ENCODE measurements at regions not wholly inside any gene's neighbourhood (a gene's known extent, or its start where the extent isn't known, plus 50 kb on each side); places are given as distances from the start of the nearest gene placed in this dataset.
A peak's percentile ranks its signal among the peaks of the same experiment; 100 is the strongest.
"Not testable (repeated sequence)": the region's sequence is repeated elsewhere in the genome, so short reads cannot be mapped to it uniquely, and the experiment has no call there.

DNA sequence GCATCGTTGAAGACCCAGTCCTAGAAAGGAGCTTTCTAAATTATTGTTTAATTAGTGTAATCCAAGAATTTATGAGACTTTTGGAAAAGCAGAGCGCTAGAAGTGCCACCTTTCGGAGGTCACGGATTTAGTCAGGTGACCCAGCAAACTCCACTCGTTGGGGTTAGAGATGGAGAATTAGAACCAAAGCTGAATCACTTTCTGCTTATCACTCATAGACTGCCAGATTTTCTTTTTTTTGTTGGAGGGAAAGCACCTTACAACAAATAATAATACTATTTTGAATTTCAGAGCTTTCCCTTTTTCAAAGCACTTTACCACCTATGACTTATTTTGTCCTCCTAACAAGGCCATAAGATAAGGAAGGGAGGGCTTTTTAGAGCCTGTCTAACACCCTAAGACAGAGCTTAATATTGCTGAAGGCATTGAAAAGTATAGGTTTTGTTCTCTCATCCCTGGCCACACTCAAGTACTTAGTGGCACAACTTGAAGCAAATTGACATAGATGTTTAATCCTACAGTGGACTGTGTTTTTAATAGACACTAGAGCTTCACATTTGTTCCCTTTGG is 223.2 kb upstream of the PLGLB2 start:
- H3K4me3 ChIP-seq (ENCODE audit: low read depth, low read length); DNase-seq (ENCODE audit: low read depth): not testable (repeated sequence)

DNA sequence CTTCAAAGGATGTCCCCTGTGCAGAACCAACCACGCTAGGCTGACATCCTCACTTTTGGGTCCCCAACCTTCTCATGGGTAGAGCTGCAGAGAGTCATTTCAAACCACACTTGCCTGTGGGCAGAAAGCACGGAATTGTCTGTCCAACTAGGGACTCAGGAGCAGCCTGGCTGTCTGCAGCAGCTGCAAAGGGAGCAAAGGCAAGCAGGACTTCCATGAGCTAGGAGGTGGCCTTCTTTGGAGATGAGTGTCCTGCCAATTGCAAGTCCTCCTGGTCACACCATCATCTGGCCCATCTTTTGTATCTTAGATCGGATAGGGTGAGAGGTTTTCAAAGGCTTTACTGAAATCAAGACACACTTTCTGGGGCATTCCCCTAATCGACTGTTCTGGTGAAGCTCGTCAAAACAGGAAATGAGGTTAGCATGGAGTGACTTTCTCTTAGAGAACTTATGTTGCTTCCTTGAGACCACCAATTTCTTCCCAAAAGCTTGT is 222.3 kb upstream of the PLGLB2 start:
- not testable (repeated sequence) for H3K4me3 ChIP-seq (ENCODE audit: low read depth, low read length)

DNA sequence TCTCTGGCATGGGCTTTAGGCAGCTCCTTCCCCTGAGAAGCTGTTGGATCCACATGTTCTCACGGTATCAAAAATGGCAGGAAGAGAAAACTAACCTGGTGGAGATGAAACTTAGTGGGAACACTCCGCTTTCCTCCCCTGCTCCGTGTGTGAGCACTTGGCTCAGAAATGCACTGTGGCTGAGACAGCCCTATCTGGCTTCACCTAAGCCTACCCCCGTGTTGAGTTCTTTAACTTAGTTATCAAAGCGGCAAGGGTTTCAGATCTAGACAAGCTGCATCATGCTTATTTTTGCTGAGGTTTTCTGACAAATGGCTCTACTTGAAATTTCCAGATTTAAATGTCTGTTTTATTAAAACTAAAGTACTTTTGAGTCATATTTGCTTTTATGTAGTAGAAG is 221.6 kb upstream of the PLGLB2 start:
- H3K4me3 ChIP-seq (ENCODE audit: low read depth, low read length); DNase-seq (ENCODE audit: low read depth): not testable (repeated sequence)

More for the DNA sequence above, 222.3 kb upstream of the PLGLB2 start:
- not testable (repeated sequence) for DNase-seq (ENCODE audit: low read depth)

DNA sequence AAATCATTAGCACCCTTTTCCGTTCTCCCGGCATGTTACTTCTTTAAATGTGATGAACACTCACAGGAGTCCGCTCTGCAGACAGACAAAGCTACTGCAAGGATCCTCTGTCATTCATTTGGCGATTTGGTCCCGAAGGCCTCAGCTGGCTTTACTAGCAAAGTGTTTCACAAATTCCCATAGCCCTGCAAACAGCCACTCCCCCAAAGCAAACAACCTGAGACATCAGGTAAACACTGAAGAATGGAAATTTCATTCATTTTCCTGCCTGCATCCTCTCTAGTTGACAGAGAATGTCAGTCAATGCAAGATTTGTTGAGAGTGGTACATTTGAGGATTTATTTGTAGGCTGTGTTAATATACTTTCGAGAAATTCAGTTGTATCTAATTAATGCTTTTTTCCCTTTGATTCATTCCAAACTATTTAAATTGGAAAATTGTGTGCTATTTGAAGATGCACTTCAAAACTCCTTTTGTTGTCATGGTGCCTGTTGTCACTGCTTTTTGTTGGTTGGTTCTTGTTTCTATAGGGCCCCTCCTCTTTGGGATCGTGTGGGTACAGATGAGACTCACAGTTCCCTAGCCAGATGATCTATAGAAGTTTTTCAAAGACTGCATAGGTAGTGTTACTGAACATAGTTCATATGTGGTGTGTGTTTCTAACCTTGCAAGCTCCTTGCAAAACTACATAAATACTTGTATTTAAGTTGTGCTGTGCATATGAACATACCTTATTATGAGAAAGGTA is 215.7 kb upstream of the PLGLB2 start:
- not testable (repeated sequence) for DNase-seq (ENCODE audit: low read depth); H3K4me3 ChIP-seq (ENCODE audit: low read depth, low read length)

DNA sequence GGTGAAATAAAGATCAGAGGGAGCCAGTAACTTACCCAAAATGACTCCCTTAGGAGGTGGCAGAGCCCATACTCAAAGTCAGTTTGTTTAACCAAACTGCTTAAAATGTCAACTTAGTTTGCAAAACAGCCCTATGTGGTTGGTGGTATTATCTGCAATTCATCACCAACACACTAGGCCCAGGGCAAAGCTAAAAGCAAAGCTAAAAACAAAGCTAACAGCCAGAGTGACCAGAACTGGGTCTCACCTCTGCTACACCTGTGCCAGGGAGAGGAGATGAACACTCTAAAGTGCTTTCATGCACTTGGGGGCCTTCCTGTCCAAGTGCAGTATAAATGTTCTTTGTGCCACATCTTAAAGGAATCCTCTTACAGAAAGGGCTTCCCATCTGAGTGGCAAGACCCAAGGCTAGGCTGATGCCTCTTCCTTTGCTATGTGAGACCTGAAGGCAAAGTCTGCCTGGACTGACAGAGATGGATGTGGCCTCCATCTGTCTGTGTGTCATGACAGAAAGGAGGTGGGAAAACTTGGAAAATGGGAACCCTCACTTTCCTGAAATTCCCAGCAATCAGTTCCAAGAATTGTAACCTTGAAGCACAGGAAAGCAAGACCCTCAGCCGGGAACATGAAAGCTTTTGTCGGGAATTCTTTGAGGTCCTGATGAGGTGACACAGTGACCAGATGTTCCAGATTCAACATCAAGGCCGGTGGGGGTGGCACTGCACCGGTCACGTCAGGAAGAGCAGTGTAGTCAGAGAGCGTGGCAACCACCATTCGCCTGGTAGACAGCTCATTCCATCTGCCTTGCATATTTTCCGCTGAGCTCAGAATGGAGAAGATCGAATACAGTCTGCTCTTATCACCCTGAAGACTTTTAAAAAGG is 214.3 kb upstream of the PLGLB2 start:
- not testable (repeated sequence) for H3K4me3 ChIP-seq (ENCODE audit: low read depth, low read length)
- peak; percentile 41 for DNase-seq (ENCODE audit: low read depth)

DNA sequence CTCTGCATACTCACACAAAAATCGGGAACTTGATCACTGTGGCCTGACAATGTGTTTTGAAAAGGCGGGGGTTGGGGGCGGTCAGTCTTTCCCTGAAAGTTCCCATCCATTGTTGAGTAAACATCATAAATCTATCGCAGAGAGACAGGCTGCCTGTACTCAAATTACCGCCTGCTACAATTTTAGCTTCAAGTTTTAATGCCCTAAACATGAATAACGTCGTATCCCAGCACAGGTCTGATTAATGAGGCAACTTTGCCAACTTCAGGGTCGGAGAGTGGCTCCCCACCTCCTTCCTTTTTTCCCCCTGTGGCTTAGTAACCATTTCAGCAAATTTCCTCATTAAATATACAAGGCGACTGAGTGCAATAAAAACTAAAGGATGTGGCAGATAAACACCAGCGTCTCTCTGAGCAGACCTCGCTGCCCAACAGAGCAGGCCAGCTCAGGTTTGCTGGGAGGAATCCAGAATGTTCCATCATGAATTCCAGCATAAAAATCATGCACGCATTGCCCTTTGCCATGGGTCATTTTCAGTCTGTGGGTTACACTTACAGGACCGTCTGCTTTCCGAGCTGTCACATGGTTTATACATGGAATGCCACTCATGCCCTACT is 213.5 kb upstream of the PLGLB2 start:
- H3K4me3 ChIP-seq (ENCODE audit: low read depth, low read length); DNase-seq (ENCODE audit: low read depth): not testable (repeated sequence)

DNA sequence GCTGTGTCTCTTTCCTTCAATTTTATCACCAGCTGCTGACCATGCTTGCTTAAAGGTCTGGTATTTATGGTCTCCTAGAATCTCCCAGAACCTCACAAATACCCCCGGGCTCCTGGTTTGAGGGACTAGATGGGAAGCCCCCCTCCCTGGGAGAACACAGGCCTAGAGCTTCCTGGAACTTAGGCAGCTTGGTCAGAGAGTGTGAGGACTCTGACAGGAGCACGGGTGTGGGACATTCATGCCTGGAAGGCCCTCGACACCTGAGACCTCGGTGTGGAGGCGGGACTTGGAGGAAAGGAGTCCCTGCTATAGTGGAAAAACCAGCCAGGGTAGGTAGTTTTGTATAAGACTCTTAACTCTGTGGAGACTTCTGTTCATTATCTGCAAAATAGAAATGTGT is 211.5 kb upstream of the PLGLB2 start:
- not testable (repeated sequence) for DNase-seq (ENCODE audit: low read depth); H3K4me3 ChIP-seq (ENCODE audit: low read depth, low read length)

DNA sequence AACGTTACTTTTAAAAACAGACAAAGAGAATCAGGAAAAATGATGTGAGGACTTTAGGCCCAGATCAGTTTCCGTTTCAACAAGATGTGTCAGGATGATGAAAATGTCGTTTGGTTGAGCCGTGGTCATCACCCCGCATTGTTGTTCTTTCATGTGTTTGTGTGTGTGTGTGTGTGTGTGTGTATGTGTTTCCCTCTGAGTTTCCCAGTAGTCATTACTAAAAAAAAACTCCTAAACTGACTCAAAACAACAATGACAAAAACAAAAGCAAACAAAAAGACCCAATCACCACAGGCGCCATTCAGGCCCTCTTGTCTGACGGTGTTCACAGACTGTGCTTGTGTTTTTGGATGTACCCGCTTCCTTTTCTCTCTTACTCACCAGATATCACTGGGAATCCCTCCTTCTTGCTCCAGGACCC is 210.6 kb upstream of the PLGLB2 start:
- not testable (repeated sequence) for DNase-seq (ENCODE audit: low read depth)

DNA sequence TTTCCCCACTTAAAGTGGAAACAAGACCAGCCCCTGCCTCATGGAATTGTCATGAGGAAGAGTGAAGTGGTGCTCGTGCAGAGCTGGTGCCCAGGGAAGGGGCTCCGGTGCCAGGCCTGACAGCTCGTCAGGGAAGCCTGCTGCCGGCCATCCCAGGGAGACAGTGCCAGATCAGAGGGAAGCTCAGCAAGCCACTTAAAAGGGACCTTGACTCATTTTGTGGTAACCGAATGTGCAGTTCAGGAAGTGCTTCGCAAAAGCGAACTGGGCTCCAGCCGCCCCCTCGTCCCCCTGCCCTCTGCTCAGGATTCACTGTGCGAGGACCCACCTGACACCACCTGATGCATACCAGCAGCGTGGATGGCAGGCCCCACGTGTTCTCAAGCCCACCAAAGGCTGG is 209.6 kb upstream of the PLGLB2 start:
- not testable (repeated sequence) for H3K4me3 ChIP-seq (ENCODE audit: low read depth, low read length); DNase-seq (ENCODE audit: low read depth)

More for the DNA sequence above, 210.6 kb upstream of the PLGLB2 start:
- H3K4me3 ChIP-seq (ENCODE audit: low read depth, low read length), result not testable (repeated sequence)

DNA sequence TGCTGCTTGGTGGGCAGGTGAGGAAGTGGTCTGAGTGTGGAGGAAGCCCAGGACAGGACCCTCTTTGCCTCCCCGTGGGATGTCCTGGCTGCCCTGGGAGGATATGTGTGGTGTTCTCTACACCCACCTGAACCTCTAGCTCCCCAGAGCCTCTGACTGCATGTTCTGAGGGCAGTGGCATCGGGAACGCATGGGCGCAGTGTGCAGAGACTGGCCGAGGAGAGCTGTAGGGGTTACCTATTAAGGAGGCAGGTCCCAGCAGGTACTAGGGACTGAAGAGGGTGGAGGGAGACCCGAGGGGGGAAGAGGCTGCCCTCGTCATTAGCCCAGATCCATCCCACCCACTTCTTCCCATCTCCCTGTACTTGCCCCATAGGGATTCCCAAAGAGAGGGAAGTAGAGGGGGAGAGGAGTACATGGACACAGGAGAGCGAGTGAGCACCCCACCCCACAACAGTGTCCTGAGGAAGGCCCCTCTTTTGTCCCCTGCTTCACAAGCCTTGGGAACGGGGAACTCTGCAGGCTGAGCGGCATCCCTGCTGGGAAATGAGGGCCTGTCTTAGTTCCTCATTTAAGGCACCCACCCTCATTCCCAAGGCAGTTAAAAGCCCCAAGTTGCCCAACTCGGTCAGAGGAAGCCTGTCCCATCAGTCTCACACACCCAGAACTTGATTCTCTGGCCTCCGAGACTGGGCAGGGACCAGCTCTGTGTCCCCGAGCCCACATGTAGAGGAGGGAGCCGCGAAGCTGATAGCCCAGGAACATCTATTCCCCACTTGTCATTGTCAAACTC is 208.5 kb upstream of the PLGLB2 start:
- peak; percentile 27 for DNase-seq (ENCODE audit: low read depth)
- not testable (repeated sequence) for H3K4me3 ChIP-seq (ENCODE audit: low read depth, low read length)

DNA sequence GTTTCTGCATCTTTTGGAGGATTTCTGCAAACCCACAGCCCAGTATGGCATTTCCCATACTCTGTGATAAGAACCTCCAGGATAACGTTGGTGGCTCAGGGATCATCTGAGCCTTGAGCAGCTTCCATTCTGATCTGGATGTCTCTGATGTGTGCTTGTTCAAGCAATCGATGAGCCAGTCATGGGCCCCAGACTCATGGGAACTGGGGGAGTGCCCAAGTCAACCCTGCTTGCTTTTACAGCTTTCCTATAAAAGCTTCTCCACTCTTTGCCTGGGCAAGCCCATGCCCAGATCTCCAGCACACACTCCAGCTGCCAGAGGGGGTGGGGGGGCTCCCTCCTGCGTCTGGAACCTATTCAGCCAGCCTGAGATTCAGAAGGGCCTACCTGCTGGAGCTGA is 207.6 kb upstream of the PLGLB2 start:
- H3K4me3 ChIP-seq (ENCODE audit: low read depth, low read length), result not testable (repeated sequence)

DNA sequence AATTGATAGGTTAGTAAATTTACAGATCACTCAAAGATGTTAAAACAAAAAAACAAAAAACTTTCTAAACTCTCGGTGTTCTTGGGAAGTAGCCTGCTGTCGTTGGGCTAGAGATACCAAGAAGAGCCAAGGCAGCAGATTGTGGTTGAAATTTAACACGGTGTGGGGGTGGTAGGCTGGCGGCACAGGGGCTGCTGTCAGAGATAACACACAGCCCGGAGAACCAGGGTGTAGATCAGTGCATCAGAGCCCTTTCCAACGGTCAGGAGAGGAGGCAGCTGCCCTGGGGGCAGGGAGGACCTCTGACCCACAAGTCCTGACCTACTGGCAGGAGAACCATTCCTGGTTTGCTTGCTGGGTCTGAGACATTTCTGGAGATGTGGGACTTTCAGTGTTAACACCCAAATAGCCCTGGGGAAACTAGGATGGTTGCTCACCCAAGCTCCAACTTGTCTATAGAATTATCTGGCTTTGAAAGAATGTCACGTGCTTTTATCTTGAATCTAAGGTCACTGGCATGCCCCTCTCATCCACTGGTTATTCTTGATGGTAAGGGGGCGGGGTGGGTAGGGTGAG is 205.2 kb upstream of the PLGLB2 start:
- DNase-seq (ENCODE audit: low read depth), result peak; percentile 84
- H3K4me3 ChIP-seq (ENCODE audit: low read depth, low read length), result not testable (repeated sequence)

More for the DNA sequence above, 207.6 kb upstream of the PLGLB2 start:
- peak; percentile 51 for DNase-seq (ENCODE audit: low read depth)

DNA sequence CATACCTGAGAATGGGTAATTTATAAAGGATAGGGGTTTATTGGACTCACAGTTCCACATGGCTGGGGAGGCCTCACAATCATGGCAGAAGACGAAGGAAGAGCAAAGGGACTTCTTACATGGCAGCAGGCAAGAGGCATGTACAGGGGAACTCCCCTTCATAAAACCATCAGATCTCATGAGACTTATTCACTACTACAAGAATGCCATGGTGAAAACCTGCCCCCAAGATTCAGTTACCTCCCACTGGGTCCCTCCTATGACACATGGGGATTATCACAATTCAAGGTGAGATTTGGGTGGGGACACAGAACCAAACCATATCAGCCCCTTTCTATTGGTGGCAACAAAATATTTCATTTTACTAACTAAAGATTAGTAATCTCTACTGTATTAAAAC is 204.1 kb upstream of the PLGLB2 start:
- DNase-seq (ENCODE audit: low read depth); H3K4me3 ChIP-seq (ENCODE audit: low read depth, low read length): not testable (repeated sequence)

DNA sequence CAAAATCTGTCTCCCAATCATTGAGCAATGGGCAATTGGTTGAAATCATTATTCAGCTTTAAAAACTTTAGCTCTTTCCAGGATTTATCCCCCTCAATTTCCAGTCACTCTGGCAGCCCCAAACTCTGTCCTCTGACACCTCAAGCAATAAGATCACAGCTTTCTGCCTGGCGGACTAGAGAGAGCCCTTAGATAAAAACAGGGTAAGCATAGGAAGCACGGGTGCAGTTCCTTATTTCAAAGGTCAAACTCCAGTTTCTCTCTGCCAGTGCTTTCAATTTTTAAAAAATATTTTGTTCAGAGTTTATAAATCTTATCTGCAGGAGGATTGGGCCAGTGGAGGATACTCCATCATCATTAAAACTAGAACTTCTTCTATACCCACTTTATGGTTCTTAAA is 200.8 kb upstream of the PLGLB2 start:
- H3K4me3 ChIP-seq (ENCODE audit: low read depth, low read length); DNase-seq (ENCODE audit: low read depth): not testable (repeated sequence)

DNA sequence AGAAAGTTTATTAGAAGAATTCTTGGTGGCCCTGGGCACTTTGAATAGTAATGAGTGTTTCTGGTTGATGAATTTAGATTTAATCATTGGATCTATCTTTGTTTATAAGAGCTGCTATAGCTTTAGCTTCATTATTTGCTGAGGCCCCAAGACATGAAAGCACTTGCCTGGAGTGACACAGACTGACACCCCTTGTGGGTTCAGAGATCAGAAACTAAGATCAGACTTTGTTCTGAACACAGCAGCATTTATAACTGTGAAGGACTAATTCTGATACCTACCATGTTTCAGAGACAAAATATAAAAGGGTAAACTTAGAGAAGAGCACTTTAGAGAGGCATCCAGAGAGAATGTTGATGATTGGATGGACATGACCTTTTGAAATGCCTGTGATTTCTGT is 199.9 kb upstream of the PLGLB2 start:
- not testable (repeated sequence) for DNase-seq (ENCODE audit: low read depth); H3K4me3 ChIP-seq (ENCODE audit: low read depth, low read length)

DNA sequence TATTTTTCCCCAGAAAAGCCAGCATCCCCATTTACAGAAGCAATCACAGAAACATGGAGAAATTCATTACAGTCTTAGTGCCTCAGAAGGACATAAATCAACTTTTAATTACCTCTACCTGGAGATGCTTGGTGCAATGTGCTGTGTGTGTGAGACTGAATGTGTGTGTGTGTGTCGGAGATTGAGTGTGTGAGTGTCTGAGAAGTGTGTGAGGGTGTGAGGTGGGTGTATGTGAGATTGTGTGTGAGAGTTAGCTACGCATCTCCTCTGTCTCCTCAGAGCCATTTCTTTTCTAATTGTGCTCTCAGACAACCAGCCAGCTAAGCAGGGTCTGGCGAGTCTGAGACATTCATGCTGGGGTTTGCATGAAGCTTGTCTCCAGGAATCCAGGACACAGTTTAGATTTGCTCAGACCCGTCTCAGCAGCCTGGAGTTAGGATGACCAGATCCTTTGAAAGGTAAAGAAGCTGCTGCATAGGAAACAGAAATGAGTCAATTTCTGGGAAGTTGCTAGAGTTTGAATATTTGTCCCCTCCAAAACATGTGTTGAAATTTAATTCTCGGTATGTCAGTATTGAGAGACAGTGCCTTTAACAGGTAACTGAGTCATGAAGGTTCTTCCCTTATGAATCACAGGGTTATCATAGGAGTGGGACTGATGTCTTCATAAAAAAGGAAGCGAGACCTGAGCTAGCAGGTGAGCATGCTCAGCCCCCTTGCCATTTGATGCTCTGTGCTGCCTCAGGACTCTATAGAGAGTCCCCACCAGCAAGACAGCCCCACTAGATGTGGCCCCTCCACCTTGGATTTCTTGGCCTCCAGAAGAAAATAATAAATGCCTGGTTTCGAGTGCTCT is 199.0 kb upstream of the PLGLB2 start:
- H3K4me3 ChIP-seq (ENCODE audit: low read depth, low read length); DNase-seq (ENCODE audit: low read depth): not testable (repeated sequence)

DNA sequence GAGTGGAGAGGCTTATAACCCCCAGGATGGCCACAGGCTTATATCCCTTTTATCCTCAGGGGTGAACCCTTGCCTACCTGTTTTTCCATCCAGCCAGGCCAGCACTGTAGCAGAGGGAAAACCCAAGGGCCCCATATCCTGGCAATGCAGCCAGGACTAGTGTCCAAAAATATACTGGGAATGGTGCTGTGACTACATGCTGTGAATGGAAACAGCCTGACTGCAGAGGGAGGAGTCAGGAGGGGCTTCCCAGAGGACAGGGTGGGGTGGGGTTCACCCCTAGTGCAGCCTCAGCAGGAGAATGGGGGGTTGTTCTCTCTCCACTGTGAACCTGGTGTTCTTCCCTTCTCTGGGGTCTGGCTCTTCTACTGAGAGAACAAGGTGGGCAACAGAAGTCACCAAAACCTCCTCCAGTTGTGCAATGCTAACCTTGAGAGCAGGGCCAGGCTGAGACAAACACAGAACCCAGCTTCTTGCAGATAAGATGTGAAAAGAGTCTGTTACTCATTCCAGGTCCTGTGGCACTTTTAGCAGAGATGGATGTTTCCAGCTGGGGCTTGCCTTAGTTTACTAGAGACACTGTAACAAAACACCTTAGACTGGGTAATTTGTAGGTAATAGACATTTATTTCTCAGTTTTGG is 198.2 kb upstream of the PLGLB2 start:
- not testable (repeated sequence) for DNase-seq (ENCODE audit: low read depth); H3K4me3 ChIP-seq (ENCODE audit: low read depth, low read length)
